ENCODE measurements at regions not wholly inside any gene's neighbourhood (a gene's known extent, or its start where the extent isn't known, plus 50 kb on each side); places are given as distances from the start of the nearest gene placed in this dataset.

DNA sequence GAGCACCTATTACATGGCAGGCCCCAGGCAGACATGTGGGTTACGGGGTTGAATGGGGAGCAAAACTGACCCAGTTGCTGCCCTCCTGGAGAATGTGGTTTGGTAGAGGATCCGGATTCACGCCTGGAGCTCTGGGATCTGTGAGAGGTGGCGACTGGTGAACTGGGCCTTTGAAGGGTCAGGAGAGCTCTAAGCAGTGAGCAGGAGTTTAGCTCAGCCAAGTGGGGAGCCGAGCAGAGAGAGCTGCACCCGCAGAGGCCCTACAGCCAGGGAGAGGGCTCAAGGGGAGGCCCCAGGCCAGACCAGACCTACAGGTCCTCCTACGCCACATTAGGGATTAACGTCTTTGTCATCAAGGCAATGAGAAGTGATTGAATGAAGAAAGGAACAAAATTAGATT is 179.8 kb upstream of the TLE3 start:
- no peak for DNase-seq (ENCODE audit: low spot score)
- TF ChIP-seq CTCF (IDR thresholded peaks at IDR 0.05; ENCODE audit: extremely low read depth, missing control alignments) = no peak

GRCh38 chr15:70276401-70276800 is 178.7 kb upstream of the TLE3 start:
- DNase-seq (ENCODE audit: low spot score) = no peak
- TF ChIP-seq CTCF (IDR thresholded peaks at IDR 0.05; ENCODE audit: extremely low read depth, missing control alignments) = no peak

DNA sequence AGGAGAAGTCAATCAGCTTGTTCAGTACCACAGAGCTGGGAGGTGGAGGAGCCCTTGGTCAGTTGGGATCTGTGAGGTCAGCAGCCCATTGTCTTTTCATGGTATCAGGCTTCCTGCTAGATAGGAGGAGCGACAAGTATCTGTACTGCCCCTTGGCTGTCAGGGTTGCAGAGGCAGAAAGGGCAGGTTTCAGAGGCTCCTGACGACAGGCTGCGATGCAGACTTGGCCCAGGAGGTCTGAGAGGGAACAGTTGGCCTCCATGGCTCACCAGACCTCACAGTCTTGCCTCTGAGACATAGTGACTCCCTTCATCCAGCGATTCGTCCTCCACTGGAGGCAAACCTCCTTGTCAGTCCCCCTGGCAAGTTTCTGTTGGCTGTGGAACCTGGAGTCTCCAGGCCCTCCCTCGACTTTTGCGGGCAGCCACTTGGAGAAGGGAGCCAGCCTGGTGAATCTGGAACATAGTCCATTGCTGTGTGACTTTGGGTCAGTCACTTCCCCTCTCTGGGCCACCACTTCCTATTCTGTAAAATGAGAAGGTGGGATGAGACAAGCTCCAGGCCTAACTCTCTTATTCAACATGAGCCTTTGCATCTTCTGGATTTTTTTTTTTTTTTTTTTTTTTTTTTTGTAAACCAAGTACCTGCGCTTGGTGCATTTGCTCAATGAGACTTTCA is 177.9 kb upstream of the TLE3 start:
- no peak for DNase-seq (ENCODE audit: low spot score)
- no peak for TF ChIP-seq CTCF (IDR thresholded peaks at IDR 0.05; ENCODE audit: extremely low read depth, missing control alignments)

- no peak for DNase-seq (ENCODE audit: low spot score)
- no peak for TF ChIP-seq CTCF (IDR thresholded peaks at IDR 0.05; ENCODE audit: extremely low read depth, missing control alignments)
These were observed 177.2 kb upstream of the TLE3 start for GRCh38 chr15:70274908-70275307.

DNA sequence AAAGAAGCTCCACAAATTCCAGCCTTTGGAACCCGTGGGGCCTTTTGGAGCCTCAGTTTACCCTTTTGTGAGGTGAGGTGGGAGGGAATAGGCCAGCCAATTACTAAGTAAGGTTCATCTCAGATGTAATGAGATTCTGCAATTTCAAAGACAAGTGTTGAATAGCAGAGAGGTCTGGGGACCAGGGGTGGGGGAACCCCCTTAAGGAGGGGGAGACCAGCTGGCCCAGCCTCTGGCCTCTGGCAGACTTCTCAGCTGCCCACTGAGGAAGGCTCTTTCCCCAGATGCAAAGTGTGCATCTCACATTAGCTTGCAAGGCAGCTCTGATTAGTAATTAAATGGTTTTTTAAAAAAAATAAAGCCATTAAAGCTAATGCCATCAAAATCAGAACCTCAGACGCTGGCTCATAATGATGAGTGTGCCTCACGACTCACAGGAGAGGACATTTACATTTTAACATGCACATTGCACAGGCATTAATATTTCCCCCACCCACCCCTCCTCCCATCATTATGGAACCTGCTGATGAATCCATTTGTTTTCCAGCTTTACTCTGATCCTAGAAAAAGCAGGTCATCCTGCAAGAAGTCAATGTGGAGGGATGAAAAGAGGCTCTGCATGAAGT is 176.7 kb upstream of the TLE3 start:
- no peak for DNase-seq (ENCODE audit: low spot score)
- no peak for TF ChIP-seq CTCF (IDR thresholded peaks at IDR 0.05; ENCODE audit: extremely low read depth, missing control alignments)

- DNase-seq (ENCODE audit: low spot score) = no peak
- no peak for TF ChIP-seq CTCF (IDR thresholded peaks at IDR 0.05; ENCODE audit: extremely low read depth, missing control alignments)
These were observed 176.1 kb upstream of the TLE3 start for GRCh38 chr15:70273808-70274207.

DNA sequence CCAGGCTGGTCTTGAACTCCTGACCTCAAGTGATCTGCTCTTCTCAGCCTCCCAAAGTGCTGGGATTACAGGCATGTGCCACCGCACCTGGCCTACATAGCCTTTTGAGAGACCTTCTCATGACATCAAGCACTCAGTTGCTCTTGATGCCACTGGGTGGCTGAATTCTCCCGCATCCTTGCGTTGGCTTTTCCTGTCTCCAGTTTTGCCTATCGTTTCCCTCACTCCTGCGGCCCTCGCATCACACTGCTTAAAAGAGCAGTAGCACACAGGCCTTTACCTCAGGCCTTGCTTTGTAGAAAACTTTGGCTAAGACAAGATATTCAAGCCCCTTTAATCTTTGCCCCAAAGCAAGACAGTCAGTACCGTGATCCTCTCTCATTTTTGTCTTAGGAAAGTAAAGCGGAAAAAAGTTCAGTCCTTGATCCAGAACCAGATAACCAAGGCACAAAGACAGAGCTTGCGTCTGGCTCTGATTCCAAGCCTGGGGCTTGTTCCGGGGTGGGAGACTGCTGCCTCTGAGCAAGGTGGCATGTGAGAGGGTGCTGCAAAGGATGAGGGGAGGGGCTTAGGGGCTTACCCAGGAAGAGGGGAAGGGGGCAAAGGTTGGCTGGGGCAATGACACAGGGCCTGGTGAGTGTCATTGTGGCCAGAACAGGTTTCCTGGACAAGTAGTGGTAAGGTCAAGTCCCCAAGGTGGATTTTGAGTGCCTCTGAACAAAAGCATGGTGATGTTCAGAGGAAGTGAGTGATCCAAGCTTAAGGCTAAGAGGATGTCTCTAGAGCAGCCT is 175.0 kb upstream of the TLE3 start:
- TF ChIP-seq CTCF (IDR thresholded peaks at IDR 0.05; ENCODE audit: extremely low read depth, missing control alignments) = no peak
- DNase-seq (ENCODE audit: low spot score) = no peak
